SK-N-SH (cell line): ENCODE measurements at regions not wholly inside any gene's neighbourhood (a gene's known extent, or its start where the extent isn't known, plus 50 kb on each side); places are given as distances from the start of the nearest gene placed in this dataset.

Source experiments
- CTCF ChIA-PET: fragments of 300-600, 350-600 bp; formaldehyde crosslinking; extraction: SDS; loops from one replicate; lab custom pipeline; 2021; lab: Yijun Ruan, JAX
- POLR2A ChIA-PET: fragments of 350-600 bp; sonication (Branson Sonifier 250); formaldehyde crosslinking; extraction: SDS; loops from one replicate; lab custom pipeline; 2020; ENCODE audit warnings: antibody characterized with exemption, inconsistent platforms; lab: Yijun Ruan, JAX
- DNase-seq: peaks from one replicate; pipeline ENCODE4 v3.0.0; 2012
- H2AFZ ChIP-seq: fragments of 200-600 bp; sonication (generic); 2 replicates; pipeline ENCODE4 v1.8.1; 2016; ENCODE audit warnings: antibody characterized with exemption, mild to moderate bottlenecking, low read depth
- H3F3A ChIP-seq: fragments of 200-600 bp; sonication (generic); replicated peaks from 2 replicates; pipeline ENCODE3; 2016; ENCODE audit warnings: antibody characterized with exemption, mild to moderate bottlenecking; ENCODE audit not compliant: insufficient read depth
- H3K27ac ChIP-seq, 2 experiments: fragments of 200-500 bp in 1 of 2; fragments of 200-600 bp in 1 of 2; sonication (Bioruptor generic) in 1 of 2; sonication (generic), shearing (Covaris generic) in 1 of 2; 2 replicates each; pipeline versions ENCODE4 v1.5.1 to v1.6.1; 2014 to 2016; ENCODE audit warnings: low read depth in 2 of 2, inconsistent platforms in 1 of 2, low read length in 1 of 2, mild to moderate bottlenecking in 1 of 2, mixed read lengths in 1 of 2
- H3K27me3 ChIP-seq: fragments of 200-600 bp; sonication (generic), shearing (Covaris generic); 2 replicates; pipeline ENCODE4 v1.6.1; 2016; ENCODE audit warnings: mixed run types; ENCODE audit not compliant: insufficient read depth
- H3K36me3 ChIP-seq, 2 experiments: fragments of 200-500 bp in 1 of 2; fragments of 200-600 bp in 1 of 2; sonication (Bioruptor generic) in 1 of 2; sonication (generic) in 1 of 2; replicated peaks in 1 of 2; 2 replicates each; pipeline versions ENCODE3 to v1.5.1; 2014 to 2016; ENCODE audit warnings: low read length in 1 of 2, mild to moderate bottlenecking in 1 of 2; ENCODE audit not compliant: insufficient read depth in 2 of 2, control insufficient read depth in 1 of 2
- H3K4me1 ChIP-seq, 2 experiments: fragments of 200-500 bp in 1 of 2; fragments of 200-600 bp in 1 of 2; sonication (Bioruptor generic) in 1 of 2; sonication (generic), shearing (Covaris generic) in 1 of 2; 2 replicates each; pipeline versions ENCODE4 v1.5.1 to v1.6.1; 2014 to 2016; ENCODE audit warnings: low read depth in 1 of 2, low read length in 1 of 2, mixed run types in 1 of 2; ENCODE audit not compliant: insufficient read depth in 2 of 2, control insufficient read depth in 1 of 2
- H3K4me2 ChIP-seq: fragments of 200-600 bp; sonication (generic), shearing (Covaris generic); 2 replicates; pipeline ENCODE4 v1.6.1; 2017; ENCODE audit warnings: mixed run types
- H3K4me3 ChIP-seq, 2 experiments: fragments of 200-500 bp in 1 of 2; fragments of 200-600 bp in 1 of 2; sonication (Bioruptor generic) in 1 of 2; sonication (generic), shearing (Covaris generic) in 1 of 2; 2 replicates each; pipeline versions ENCODE4 v1.5.1 to v1.8.1; 2014 to 2016; ENCODE audit warnings: low read depth in 2 of 2, inconsistent platforms in 1 of 2, low read length in 1 of 2, mild to moderate bottlenecking in 1 of 2, mixed read lengths in 1 of 2, moderate library complexity in 1 of 2
- H3K79me2 ChIP-seq: fragments of 200-600 bp; sonication (generic); 2 replicates; pipeline ENCODE4 v1.8.1; 2017; ENCODE audit warnings: mild to moderate bottlenecking; ENCODE audit not compliant: insufficient read depth
- H3K9ac ChIP-seq: fragments of 200-600 bp; sonication (generic); 2 replicates; pipeline ENCODE4 v1.6.1; 2017; ENCODE audit warnings: mixed run types
- H3K9me2 ChIP-seq: fragments of 200-600 bp; sonication (generic); 2 replicates; pipeline ENCODE4 v1.6.1; 2017; ENCODE audit warnings: mixed run types
- H3K9me3 ChIP-seq: fragments of 200-600 bp; sonication (generic); 2 replicates; pipeline ENCODE4 v1.6.1; 2017; ENCODE audit warnings: mixed run types, mild to moderate bottlenecking, moderate library complexity
- H4K20me1 ChIP-seq: fragments of 200-600 bp; sonication (generic); 2 replicates; pipeline ENCODE4 v1.6.1; 2017; ENCODE audit warnings: mild to moderate bottlenecking, mixed run types; ENCODE audit not compliant: insufficient read depth
- CTCF ChIP-seq: fragments of 200-600 bp; sonication (generic); IDR thresholded peaks from 2 replicates; pipeline ENCODE4 v1.6.1; 2017; ENCODE audit warnings: antibody characterized with exemption, mild to moderate bottlenecking, moderate library complexity
- ELF1 ChIP-seq: IDR thresholded peaks from 2 replicates; pipeline ENCODE4 v1.4.0; 2012
- FOSL2 ChIP-seq: IDR thresholded peaks from 2 replicates; pipeline ENCODE4 v1.4.0; 2012; ENCODE audit warnings: low read depth, mild to moderate bottlenecking, moderate library complexity, borderline replicate concordance
- FOXM1 ChIP-seq: IDR thresholded peaks from 2 replicates; pipeline ENCODE4 v1.4.0; 2012; ENCODE audit warnings: low read depth, mild to moderate bottlenecking
- MXI1 ChIP-seq: IDR thresholded peaks from 2 replicates; pipeline ENCODE4 v1.6.1; 2012; ENCODE audit warnings: mild to moderate bottlenecking, low read depth, low read length, improper control_type of control experiment
- NRF1 ChIP-seq: IDR thresholded peaks from 2 replicates; pipeline ENCODE4 v1.6.1; 2012; ENCODE audit warnings: low read depth, mild to moderate bottlenecking, low read length
- RAD21 ChIP-seq: IDR thresholded peaks from 2 replicates; pipeline ENCODE4 v1.6.1; 2012; ENCODE audit warnings: mild to moderate bottlenecking, low read length
- RCOR1 ChIP-seq: fragments of 150-350 bp; IDR thresholded peaks from 2 replicates; pipeline ENCODE4 v1.6.1; 2017; ENCODE audit warnings: antibody characterized with exemption, low read length
- RFX5 ChIP-seq: IDR thresholded peaks from 2 replicates; pipeline ENCODE4 v1.6.1; 2012; ENCODE audit warnings: mild to moderate bottlenecking, improper control_type of control experiment, low read length
- SMC3 ChIP-seq: IDR thresholded peaks from 2 replicates; pipeline ENCODE4 v1.6.1; 2012; ENCODE audit warnings: low read depth, low read length, improper control_type of control experiment
- TEAD4 ChIP-seq: IDR thresholded peaks from 2 replicates; pipeline ENCODE4 v1.4.0; 2012; ENCODE audit warnings: mild to moderate bottlenecking, borderline replicate concordance; ENCODE audit not compliant: insufficient read depth
- YY1 ChIP-seq: IDR thresholded peaks from 2 replicates; pipeline ENCODE4 v1.4.0; 2012; ENCODE audit warnings: low read depth, mild to moderate bottlenecking
- WGBS: methylation state at CpG from one replicate; pipeline ENCODE4 v1.1.6; 2017; ENCODE audit warnings: low lambda C conversion rate; 5-methylcytosine and 5-hydroxymethylcytosine counted together
- TF ChIP-seq, protein P1 (sequence below): IDR thresholded peaks from 2 replicates; pipeline ENCODE4; 2012
- TF ChIP-seq, protein P2 (sequence below): IDR thresholded peaks from 2 replicates; pipeline ENCODE4 v1.4.0; 2012; ENCODE audit warnings: low read depth

GRCh38 chr6:56821005-56821432 lies 133.9 kb upstream of the BEND6 start:
- CTCF ChIA-PET, result interaction anchor here (1.3 kb wide), 1 partner anchor 57 kb away, joined by 3 read pairs; no protein-coding TSS in a partner anchor
- H3K36me3 ChIP-seq, result peaks cover 3 to 33% of the 10 kb centered on the region in 2 experiments
- H3K4me2 ChIP-seq, result no peak overlapping the region
- TF ChIP-seq MXI1, result no peak
- no peak for TF ChIP-seq FOXM1
- TF ChIP-seq YY1, result no peak
- TF ChIP-seq NRF1, result no peak
- TF ChIP-seq, protein P1, sequence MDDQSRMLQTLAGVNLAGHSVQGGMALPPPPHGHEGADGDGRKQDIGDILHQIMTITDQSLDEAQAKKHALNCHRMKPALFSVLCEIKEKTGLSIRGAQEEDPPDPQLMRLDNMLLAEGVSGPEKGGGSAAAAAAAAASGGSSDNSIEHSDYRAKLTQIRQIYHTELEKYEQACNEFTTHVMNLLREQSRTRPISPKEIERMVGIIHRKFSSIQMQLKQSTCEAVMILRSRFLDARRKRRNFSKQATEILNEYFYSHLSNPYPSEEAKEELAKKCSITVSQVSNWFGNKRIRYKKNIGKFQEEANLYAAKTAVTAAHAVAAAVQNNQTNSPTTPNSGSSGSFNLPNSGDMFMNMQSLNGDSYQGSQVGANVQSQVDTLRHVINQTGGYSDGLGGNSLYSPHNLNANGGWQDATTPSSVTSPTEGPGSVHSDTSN, result no peak
- TF ChIP-seq ELF1, result no peak
- no peak for TF ChIP-seq FOSL2
- TF ChIP-seq RAD21, result no peak
- TF ChIP-seq SMC3, result no peak
- TF ChIP-seq RFX5, result no peak
- TF ChIP-seq TEAD4, result no peak
- H3K9me2 ChIP-seq, result no peaks in the 10 kb centered on the region
- no peak overlapping the region for H3K4me3 ChIP-seq
- no peak overlapping the region for H3K9ac ChIP-seq
- WGBS, result 80% methylated on average over 3 of the region's 3 CpGs
- H3K27me3 ChIP-seq, result no peaks in the 10 kb centered on the region
- peaks cover 90% of the 10 kb centered on the region for H4K20me1 ChIP-seq
- H3K9me3 ChIP-seq, result no peaks in the 10 kb centered on the region
- H3K79me2 ChIP-seq, result peaks cover 93% of the 10 kb centered on the region
- H3K27ac ChIP-seq, result no peak overlapping the region
- no peaks in the 10 kb centered on the region for H3K4me1 ChIP-seq
- POLR2A ChIA-PET, result no interaction called here
- peaks cover 11% of the 10 kb centered on the region for H3F3A ChIP-seq
- DNase-seq, result no peak
- H2AFZ ChIP-seq, result no peak overlapping the region

GRCh38 chr6:56820060-56820459 lies 134.8 kb upstream of the BEND6 start:
- no peak for DNase-seq
- Histone ChIP-seq H3K36me3 (peaks cover 3 to 33% of the 10 kb centered on the region in 2 experiments), H3K4me2 (no peak overlapping the region), H3K9me2 (no peaks in the 10 kb centered on the region), H4K20me1 (peaks cover 93% of the 10 kb centered on the region), H3K27me3 (no peaks in the 10 kb centered on the region), H3K27ac (no peak overlapping the region), H3K9me3 (no peaks in the 10 kb centered on the region), H2AFZ (no peak overlapping the region), H3K4me1 (peaks cover 0 to 4% of the 10 kb centered on the region in 2 experiments; a peak in 2 of 4 replicates), H3F3A (peaks cover 11% of the 10 kb centered on the region), H3K4me3 (no peak overlapping the region), H3K79me2 (peaks cover 96% of the 10 kb centered on the region), H3K9ac (no peak overlapping the region)
- WGBS, result 98% methylated on average over 2 of the region's 2 CpGs
- TF ChIP-seq FOSL2, result no peak
- no peak for TF ChIP-seq TEAD4
- TF ChIP-seq CTCF, result no peak
- TF ChIP-seq, protein P1, result no peak
- TF ChIP-seq, protein P2, sequence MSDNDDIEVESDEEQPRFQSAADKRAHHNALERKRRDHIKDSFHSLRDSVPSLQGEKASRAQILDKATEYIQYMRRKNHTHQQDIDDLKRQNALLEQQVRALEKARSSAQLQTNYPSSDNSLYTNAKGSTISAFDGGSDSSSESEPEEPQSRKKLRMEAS, result no peak
- no peak for TF ChIP-seq RAD21
- no peak for TF ChIP-seq RCOR1
- POLR2A ChIA-PET, result no interaction called here
- CTCF ChIA-PET, result interaction anchor here (0.9 kb wide), 1 partner anchor 35 kb away, joined by 3 read pairs; no protein-coding TSS in a partner anchor
